Panc1 (cell line): ENCODE measurements at regions not wholly inside any gene's neighbourhood (a gene's known extent, or its start where the extent isn't known, plus 50 kb on each side); places are given as distances from the start of the nearest gene placed in this dataset.

Source experiments
- ATAC-seq: fragments of 200-7000 bp; cut with Tn5 transposase; 2 replicates; pipeline ENCODE4 v1.9.1; 2020; ENCODE audit warnings: mild to moderate bottlenecking, moderate library complexity
- BruUV-seq: library from RNA; stranded (reverse); fragments of 400-500 nt; replicated peaks from 2 replicates; lab custom pipeline; 2021; lab: Mats Ljungman, UMichigan
- CTCF ChIA-PET: fragments of 300-600 bp; sonication (Branson Sonifier 250); formaldehyde crosslinking; loops from one replicate; lab custom pipeline; 2022; ENCODE audit warnings: antibody characterized with exemption; lab: Charles Lee
- POLR2A ChIA-PET: fragments of 300-600 bp; sonication (Branson Sonifier 250); formaldehyde crosslinking; loops from one replicate; lab custom pipeline; 2022; ENCODE audit warnings: antibody characterized with exemption; lab: Charles Lee
- DNase-seq: peaks from one replicate; pipeline ENCODE4 v3.0.0-alpha.2; 2010; ENCODE audit warnings: low read depth, low spot score
- H3K27ac ChIP-seq: 2 replicates; pipeline ENCODE4 v1.5.1; 2011; ENCODE audit warnings: mild to moderate bottlenecking, low read length, inconsistent platforms
- H3K27me3 ChIP-seq: fragments of 200-500 bp; sonication (Bioruptor generic); 2 replicates; pipeline ENCODE4 v1.6.0; 2014; ENCODE audit warnings: low read length, inconsistent platforms; ENCODE audit not compliant: control insufficient read depth, insufficient read depth
- H3K36me3 ChIP-seq: fragments of 200-500 bp; sonication (Bioruptor generic); 2 replicates; pipeline ENCODE4 v1.5.1; 2014; ENCODE audit warnings: inconsistent platforms, mild to moderate bottlenecking, low read length, moderate library complexity; ENCODE audit not compliant: control insufficient read depth, insufficient read depth
- H3K4me1 ChIP-seq: 2 replicates; pipeline ENCODE4 v1.5.1; 2011; ENCODE audit warnings: inconsistent platforms, mild to moderate bottlenecking, low read length, moderate library complexity; ENCODE audit not compliant: control insufficient read depth, insufficient read depth
- H3K4me3 ChIP-seq, 2 experiments: 2 replicates each; pipeline ENCODE4 v1.5.1; 2011 to 2012; ENCODE audit warnings: low read depth in 2 of 2, low read length in 2 of 2, mild to moderate bottlenecking in 2 of 2, inconsistent platforms in 1 of 2, moderate library complexity in 1 of 2
- H3K9me3 ChIP-seq: fragments of 200-500 bp; sonication (Bioruptor generic); 2 replicates; pipeline ENCODE4 v1.5.1; 2014; ENCODE audit warnings: low read depth, mild to moderate bottlenecking, inconsistent platforms, low read length, moderate library complexity; ENCODE audit not compliant: control insufficient read depth, insufficient read depth
- POLR2AphosphoS5 ChIP-seq: IDR thresholded peaks from 2 replicates; pipeline ENCODE4 v1.6.1; 2012; ENCODE audit warnings: mild to moderate bottlenecking, low read depth, low read length, moderate library complexity
- SIN3A ChIP-seq: IDR thresholded peaks from 2 replicates; pipeline ENCODE4 v1.6.1; 2012; ENCODE audit warnings: low read depth, mild to moderate bottlenecking, low read length, moderate library complexity, borderline replicate concordance; ENCODE audit not compliant: insufficient read depth
- TCF7L2 ChIP-seq: IDR thresholded peaks from 2 replicates; pipeline ENCODE4 v1.6.1; 2011; ENCODE audit warnings: mild to moderate bottlenecking, low read depth, low read length, inconsistent platforms
- in situ Hi-C: cut with HindIII; loops from 2 replicates; pipeline ENCODE4 v1.10.0; 2016; ENCODE audit warnings: low sequenced_read_pairs, low pct_unique_long_range_greater_than_20kb
- intact Hi-C: fragments of 100-400 bp; cut with micrococcal nuclease; formaldehyde crosslinking; loops from one replicate; pipeline ENCODE4 v1.10.0; 2022; ENCODE audit not compliant: unreplicated experiment
- TF ChIP-seq, protein P1 (sequence below): fragments of 450-650 bp; IDR thresholded peaks from 2 replicates; pipeline ENCODE4 v1.5.1; 2017; ENCODE audit warnings: mild to moderate bottlenecking
- TF ChIP-seq, protein P2 (sequence below), 2 experiments: IDR thresholded peaks; 2 replicates each; pipeline ENCODE4 v1.6.1; 2011 to 2012; ENCODE audit warnings: low read depth in 2 of 2, control low read depth in 1 of 2, low read length in 1 of 2, mild to moderate bottlenecking in 1 of 2, moderate library complexity in 1 of 2; ENCODE audit not compliant: insufficient read depth in 1 of 2

DNA sequence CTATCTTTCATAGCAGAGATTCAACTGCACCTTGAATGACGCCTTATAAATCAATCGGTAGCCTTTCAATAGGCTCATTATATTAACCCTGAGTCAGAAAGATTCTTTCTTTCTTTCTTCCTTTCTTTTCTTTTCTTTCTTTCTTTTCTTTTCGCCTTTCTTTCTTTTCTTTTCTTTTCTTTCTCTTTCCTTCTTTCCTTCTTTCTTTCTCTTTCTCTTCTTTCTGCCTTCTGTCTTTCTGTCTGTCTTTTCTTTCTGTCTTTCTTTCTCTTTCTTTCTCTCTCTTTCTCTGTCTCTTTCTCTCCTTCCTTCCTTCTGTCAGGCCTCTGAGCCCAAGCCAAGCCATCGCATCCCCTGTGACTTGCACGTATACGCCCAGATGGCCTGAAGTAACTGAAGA, 86.0 kb upstream of the CLINT1 start:
- no TSS peak for BruUV-seq

DNA sequence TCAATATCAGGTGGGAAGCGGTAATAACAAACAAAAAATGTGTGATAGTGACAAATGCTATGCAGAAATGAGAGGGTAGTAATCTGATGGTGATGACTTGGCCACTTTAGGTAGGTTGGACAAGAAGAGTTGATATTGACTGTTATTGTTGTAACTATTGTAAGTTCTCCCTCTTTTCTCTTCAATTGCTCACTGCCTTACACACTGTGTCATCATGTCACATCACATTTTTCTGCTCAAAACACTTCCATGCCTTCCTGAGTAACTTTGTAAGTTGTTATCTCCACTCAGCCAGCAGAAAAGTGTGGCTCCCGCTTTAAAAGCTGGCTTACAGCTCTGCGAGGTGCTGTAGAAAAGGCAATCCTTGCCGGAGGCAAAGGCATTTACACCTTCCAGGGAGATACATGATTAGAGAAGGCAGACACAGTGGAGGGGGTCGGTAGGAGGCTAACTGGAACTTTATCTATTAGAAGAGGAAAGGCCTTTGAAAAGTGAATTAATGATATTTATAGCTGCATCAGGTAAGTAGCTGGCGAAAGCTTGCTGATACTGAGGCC, 85.2 kb upstream of the CLINT1 start:
- no TSS peak for BruUV-seq
- ChIA-PET CTCF (no interaction called here), POLR2A (no interaction called here)
- TF ChIP-seq, protein P1, sequence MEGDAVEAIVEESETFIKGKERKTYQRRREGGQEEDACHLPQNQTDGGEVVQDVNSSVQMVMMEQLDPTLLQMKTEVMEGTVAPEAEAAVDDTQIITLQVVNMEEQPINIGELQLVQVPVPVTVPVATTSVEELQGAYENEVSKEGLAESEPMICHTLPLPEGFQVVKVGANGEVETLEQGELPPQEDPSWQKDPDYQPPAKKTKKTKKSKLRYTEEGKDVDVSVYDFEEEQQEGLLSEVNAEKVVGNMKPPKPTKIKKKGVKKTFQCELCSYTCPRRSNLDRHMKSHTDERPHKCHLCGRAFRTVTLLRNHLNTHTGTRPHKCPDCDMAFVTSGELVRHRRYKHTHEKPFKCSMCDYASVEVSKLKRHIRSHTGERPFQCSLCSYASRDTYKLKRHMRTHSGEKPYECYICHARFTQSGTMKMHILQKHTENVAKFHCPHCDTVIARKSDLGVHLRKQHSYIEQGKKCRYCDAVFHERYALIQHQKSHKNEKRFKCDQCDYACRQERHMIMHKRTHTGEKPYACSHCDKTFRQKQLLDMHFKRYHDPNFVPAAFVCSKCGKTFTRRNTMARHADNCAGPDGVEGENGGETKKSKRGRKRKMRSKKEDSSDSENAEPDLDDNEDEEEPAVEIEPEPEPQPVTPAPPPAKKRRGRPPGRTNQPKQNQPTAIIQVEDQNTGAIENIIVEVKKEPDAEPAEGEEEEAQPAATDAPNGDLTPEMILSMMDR = no peak
- no peak for TF ChIP-seq POLR2AphosphoS5
- no peak for TF ChIP-seq TCF7L2
- TF ChIP-seq, protein P2, sequence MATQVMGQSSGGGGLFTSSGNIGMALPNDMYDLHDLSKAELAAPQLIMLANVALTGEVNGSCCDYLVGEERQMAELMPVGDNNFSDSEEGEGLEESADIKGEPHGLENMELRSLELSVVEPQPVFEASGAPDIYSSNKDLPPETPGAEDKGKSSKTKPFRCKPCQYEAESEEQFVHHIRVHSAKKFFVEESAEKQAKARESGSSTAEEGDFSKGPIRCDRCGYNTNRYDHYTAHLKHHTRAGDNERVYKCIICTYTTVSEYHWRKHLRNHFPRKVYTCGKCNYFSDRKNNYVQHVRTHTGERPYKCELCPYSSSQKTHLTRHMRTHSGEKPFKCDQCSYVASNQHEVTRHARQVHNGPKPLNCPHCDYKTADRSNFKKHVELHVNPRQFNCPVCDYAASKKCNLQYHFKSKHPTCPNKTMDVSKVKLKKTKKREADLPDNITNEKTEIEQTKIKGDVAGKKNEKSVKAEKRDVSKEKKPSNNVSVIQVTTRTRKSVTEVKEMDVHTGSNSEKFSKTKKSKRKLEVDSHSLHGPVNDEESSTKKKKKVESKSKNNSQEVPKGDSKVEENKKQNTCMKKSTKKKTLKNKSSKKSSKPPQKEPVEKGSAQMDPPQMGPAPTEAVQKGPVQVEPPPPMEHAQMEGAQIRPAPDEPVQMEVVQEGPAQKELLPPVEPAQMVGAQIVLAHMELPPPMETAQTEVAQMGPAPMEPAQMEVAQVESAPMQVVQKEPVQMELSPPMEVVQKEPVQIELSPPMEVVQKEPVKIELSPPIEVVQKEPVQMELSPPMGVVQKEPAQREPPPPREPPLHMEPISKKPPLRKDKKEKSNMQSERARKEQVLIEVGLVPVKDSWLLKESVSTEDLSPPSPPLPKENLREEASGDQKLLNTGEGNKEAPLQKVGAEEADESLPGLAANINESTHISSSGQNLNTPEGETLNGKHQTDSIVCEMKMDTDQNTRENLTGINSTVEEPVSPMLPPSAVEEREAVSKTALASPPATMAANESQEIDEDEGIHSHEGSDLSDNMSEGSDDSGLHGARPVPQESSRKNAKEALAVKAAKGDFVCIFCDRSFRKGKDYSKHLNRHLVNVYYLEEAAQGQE (IDR thresholded peaks at IDR 0.05; ENCODE audit: insufficient read depth in 1 of 2, low read depth in 2 of 2, low read length in 1 of 2) = no peak
- no peak for TF ChIP-seq SIN3A
- Histone ChIP-seq H3K27ac (no peak overlapping the region), H3K36me3 (no peaks in the 10 kb centered on the region), H3K27me3 (no peaks in the 10 kb centered on the region), H3K4me3 (no peak overlapping the region), H3K9me3 (no peaks in the 10 kb centered on the region), H3K4me1 (0 out of 2 replicates have a peak, but pooled peaks cover 2% of the 10 kb centered on the region)
- in situ Hi-C loops = no loop called here
- ATAC-seq = no peak
- intact Hi-C loops = loop anchor here (10.0 kb wide), 1 partner anchor 89 kb away; the partner anchor contains the start of gene CLINT1
- no peak for DNase-seq

More for the DNA sequence above, 86.0 kb upstream of the CLINT1 start:
- Histone ChIP-seq H3K4me3 (no peak overlapping the region), H3K4me1 (0 out of 2 replicates have a peak, but pooled peaks cover 2% of the 10 kb centered on the region), H3K9me3 (no peaks in the 10 kb centered on the region), H3K27me3 (no peaks in the 10 kb centered on the region), H3K36me3 (no peaks in the 10 kb centered on the region), H3K27ac (no peak overlapping the region)
- ATAC-seq (no peak), DNase-seq (no peak)
- ChIA-PET CTCF (no interaction called here), POLR2A (no interaction called here)
- in situ Hi-C loops = no loop called here
- TF ChIP-seq SIN3A (no peak), TCF7L2 (no peak), POLR2AphosphoS5 (no peak)
- TF ChIP-seq, protein P1 = no peak
- TF ChIP-seq, protein P2 (IDR thresholded peaks at IDR 0.05; ENCODE audit: insufficient read depth in 1 of 2, low read depth in 2 of 2, low read length in 1 of 2) = no peak
- intact Hi-C loops = loop anchor here (5.0 to 10.0 kb wide), 2 partner anchors 90 to 123 kb away; partner anchors contain the start of gene CLINT1
